22Rv1 (cell line): ENCODE measurements at regions not wholly inside any gene's neighbourhood (a gene's known extent, or its start where the extent isn't known, plus 50 kb on each side); places are given as distances from the start of the nearest gene placed in this dataset.

Experiments used
- H3K27ac ChIP-seq: fragments of 450-650 bp; 2 replicates; pipeline ENCODE4 v1.5.1; 2017
- ZFX ChIP-seq: fragments of 450-650 bp; IDR thresholded peaks from 2 replicates; pipeline ENCODE4 v1.6.1; 2017; ENCODE audit warnings: antibody characterized with exemption, borderline replicate concordance
- TF ChIP-seq, protein P1 (sequence below): fragments of 450-650 bp; IDR thresholded peaks from 2 replicates; pipeline ENCODE4 v1.5.1; 2017; ENCODE audit warnings: mild to moderate bottlenecking

DNA sequence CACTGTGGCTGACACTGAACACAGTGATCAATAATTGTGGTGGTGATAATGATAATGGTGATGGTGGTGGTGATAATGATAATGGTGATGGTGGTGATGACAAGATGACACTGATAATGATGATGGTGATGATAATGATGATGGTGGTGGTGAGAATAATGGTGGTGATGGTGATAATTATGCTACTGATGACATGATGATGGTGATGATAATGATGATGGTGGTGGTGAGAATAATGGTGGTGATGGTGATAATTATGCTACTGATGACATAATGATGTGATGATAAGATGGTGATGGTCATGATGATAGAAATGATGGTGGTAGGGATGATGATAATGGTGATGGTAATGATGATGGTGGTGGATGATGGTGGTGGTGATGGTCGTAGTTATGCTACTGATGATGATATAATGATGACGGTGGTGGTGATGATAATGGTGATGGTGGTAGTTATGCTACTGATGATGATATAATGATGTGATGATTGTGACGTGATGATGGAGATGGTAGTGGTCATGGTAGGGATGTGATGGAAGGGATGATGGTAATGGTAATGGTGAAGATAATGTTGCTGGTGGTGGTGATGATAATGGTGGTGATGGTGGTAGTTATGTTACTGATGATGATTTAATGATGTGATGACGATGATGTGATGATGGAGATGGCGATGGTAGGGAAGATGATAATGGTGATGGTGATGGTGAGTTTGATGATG, 356.5 kb upstream of the CDH4 start:
- no peak overlapping the region for H3K27ac ChIP-seq
- TF ChIP-seq, protein P1, sequence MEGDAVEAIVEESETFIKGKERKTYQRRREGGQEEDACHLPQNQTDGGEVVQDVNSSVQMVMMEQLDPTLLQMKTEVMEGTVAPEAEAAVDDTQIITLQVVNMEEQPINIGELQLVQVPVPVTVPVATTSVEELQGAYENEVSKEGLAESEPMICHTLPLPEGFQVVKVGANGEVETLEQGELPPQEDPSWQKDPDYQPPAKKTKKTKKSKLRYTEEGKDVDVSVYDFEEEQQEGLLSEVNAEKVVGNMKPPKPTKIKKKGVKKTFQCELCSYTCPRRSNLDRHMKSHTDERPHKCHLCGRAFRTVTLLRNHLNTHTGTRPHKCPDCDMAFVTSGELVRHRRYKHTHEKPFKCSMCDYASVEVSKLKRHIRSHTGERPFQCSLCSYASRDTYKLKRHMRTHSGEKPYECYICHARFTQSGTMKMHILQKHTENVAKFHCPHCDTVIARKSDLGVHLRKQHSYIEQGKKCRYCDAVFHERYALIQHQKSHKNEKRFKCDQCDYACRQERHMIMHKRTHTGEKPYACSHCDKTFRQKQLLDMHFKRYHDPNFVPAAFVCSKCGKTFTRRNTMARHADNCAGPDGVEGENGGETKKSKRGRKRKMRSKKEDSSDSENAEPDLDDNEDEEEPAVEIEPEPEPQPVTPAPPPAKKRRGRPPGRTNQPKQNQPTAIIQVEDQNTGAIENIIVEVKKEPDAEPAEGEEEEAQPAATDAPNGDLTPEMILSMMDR = no peak
- TF ChIP-seq ZFX = no peak

DNA sequence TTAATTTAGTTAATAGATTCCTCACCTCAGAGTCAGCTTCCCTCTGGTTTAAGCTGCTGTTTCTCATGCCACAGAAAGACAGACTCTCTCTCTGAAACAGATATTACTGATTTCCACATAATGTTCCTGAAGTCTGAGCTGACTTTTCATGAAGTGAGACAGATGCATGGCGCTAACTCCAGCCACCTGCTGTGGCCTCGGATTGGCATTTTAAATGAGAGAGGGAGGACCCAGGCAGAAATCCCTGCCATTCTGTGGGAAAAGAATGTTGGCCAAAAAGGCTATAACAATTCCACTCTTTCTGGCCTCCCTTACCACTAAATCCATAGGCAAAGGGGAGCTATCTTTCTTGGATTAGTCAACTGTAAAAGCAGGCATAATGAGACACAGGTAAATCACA, 354.1 kb upstream of the CDH4 start:
- no peak overlapping the region for H3K27ac ChIP-seq
- TF ChIP-seq, protein P1 = no peak
- no peak for TF ChIP-seq ZFX

DNA sequence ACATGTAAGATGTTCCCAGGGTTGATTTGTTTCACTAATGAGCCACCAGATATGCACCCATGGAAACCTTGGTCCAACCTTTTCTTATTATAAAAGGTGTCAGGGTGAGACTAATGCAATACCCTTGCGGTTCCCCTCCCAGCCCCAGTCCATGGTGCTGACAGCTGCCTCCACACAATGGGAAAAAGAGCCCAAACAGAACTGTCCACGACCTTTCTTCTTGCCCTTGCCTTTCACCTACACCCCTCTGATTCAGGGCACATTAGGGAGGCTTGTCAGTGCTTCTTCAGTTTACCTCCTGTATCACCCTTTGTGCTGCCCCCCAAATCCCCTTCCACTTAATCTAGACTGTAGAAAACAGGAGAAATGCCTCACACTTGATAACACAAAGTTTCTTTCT, 352.7 kb upstream of the CDH4 start:
- H3K27ac ChIP-seq = no peak overlapping the region
- TF ChIP-seq, protein P1 = no peak
- TF ChIP-seq ZFX = no peak

DNA sequence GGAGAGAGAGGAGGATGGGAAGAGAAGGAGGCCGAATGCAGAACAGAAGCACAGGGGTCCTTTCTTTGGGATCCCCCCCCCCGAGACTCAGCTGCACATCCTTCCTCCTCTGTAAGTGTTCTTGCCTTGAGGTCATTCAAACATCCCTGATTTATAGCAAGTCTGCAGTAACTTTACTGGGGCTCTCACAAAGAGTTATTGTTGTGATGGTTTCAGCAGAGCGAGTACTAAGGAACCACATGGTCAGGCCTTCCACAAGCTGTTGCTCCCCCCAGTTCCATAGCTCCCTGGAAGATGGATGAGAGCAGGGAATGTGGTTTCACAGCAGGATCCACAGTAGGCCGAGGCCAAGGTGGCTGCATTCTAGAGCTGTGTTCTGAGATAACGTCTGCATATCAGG, 351.4 kb upstream of the CDH4 start:
- H3K27ac ChIP-seq = no peak overlapping the region
- TF ChIP-seq ZFX = no peak
- TF ChIP-seq, protein P1 = no peak

DNA sequence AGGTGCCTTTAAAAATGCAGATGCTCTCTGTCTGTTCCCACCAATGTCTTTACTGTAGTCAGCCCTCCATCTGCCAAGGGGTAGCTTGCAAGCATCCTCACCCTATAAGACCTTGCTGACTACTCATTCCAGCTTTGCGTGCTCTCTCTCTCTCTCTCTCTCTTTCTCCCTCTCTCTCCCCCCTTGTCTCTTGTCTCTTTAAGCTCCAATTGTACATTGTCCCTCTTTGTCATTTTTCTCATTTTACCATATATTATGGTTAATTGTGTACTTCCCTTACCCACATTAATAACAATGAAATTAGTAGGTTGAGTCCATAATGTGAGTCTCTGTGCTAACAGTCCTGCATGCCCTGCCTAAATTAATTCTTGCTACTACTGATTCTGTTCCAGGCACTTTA, 350.2 kb upstream of the CDH4 start:
- H3K27ac ChIP-seq = no peak overlapping the region

DNA sequence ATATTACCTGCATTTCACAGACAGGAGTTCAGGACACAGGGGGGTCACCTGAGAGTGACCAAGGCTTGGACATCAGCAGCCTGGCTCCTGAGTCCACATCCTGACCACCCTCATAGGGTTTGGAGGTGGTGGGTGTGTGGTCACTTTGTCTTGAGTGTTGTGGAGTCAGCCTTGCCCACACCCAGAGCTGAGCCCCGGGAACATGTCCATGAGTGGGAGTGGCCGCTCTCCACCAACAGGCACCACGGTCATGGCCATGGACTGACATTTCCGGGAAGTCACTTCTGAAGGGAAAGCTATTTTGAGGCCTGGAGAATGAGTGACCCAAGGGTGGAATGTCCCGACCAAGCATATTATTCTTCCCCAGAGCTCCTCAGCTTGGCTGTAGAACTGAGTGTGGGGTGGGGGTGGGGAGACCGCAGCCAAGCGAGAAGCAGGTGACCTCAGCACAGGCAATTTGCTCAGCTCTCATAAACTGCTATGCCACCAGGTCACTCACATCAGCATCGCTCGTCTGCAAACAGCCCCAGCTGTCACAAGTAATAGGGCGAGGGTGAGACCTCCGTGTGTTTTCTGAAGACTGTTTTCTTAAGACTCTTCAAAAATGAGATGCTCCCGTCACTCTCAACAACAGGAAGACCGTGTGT, 348.6 kb upstream of the CDH4 start:
- TF ChIP-seq, protein P1 = no peak
- no peak for TF ChIP-seq ZFX

More for the DNA sequence above, 350.2 kb upstream of the CDH4 start:
- TF ChIP-seq ZFX = no peak
- TF ChIP-seq, protein P1 = no peak

DNA sequence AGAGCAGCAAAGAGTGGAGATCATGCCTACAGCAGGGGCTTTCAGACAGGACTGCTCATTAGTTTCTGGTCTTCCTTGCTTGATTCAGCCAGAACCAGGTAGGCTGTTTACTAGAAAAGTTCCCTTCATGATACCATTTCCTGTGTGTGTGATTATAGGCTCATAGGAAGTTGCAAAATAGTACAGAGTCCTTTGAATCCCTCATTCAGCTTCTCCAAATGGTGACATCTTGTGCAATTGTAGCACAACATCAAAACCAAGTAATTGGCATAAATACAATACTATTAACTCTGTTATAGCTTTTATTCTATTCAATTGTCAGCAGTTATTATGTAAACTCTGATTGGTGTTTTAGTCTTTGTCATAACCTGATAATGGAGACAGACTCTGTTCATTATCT, 347.3 kb upstream of the CDH4 start:
- H3K27ac ChIP-seq = no peak overlapping the region
- TF ChIP-seq, protein P1 = no peak
- TF ChIP-seq ZFX = no peak

More for the DNA sequence above, 348.6 kb upstream of the CDH4 start:
- H3K27ac ChIP-seq = no peak overlapping the region
